ENCODE measurements at regions not wholly inside any gene's neighbourhood (a gene's known extent, or its start where the extent isn't known, plus 50 kb on each side); places are given as distances from the start of the nearest gene placed in this dataset.

GRCh38 chr12:80017261-80017870 lies 82.0 kb upstream of the OTOGL start:
- H3K9me3 ChIP-seq (ENCODE audit: insufficient read depth in 2 of 2, low read depth in 1 of 2, low read length in 1 of 2): 0 out of 4 replicates have a peak, but pooled peaks cover 0 to 1% of the 10 kb centered on the region in 2 experiments
- no peak overlapping the region for H2AK5ac ChIP-seq (ENCODE audit: low read depth, low read length)
- H3K79me2 ChIP-seq (ENCODE audit: control insufficient read depth in 1 of 2, insufficient read depth in 2 of 2, low read length in 2 of 2): no peaks in the 10 kb centered on the region
- H3K14ac ChIP-seq (ENCODE audit: insufficient read length): no peak overlapping the region
- H3K23me2 ChIP-seq (ENCODE audit: low read depth, low read length): no peaks in the 10 kb centered on the region
- H3K36me3 ChIP-seq (ENCODE audit: control insufficient read depth in 2 of 4, insufficient read depth in 4 of 4, low read length in 3 of 4): no peaks in the 10 kb centered on the region
- H3K56ac ChIP-seq (replicated peaks; ENCODE audit: insufficient read length, low read depth, low read length): no peak overlapping the region
- H4K20me1 ChIP-seq (replicated peaks in 1 of 2; ENCODE audit: control insufficient read depth in 1 of 2, insufficient read depth in 2 of 2, low read length in 2 of 2): no peaks in the 10 kb centered on the region
- WGBS, 2 experiments (ENCODE audit: extremely low coverage in 1 of 2, insufficient coverage in 1 of 2, insufficient read length in 1 of 2, insufficient replicate concordance in 2 of 2, low coverage in 1 of 2, low lambda C conversion rate in 2 of 2, missing lambda C conversion rate in 1 of 2): 95% methylated on average over 1 of the region's 1 CpG; no CpG with 5 or more reads in 1 of the 2 experiments
- peaks cover 0 to 4% (median 0%) of the 10 kb centered on the region in 4 experiments; a peak in 2 of 7 replicates for H3K4me1 ChIP-seq (replicated peaks in 1 of 4; ENCODE audit: control insufficient read depth in 3 of 4, insufficient read depth in 4 of 4, low read length in 3 of 4)
- no peak overlapping the region for H2BK20ac ChIP-seq (ENCODE audit: low read length)
- H3K23ac ChIP-seq (ENCODE audit: insufficient read length): no peak overlapping the region
- H3K4me2 ChIP-seq (ENCODE audit: insufficient read depth in 1 of 2, low read depth in 2 of 2, low read length in 2 of 2): no peak overlapping the region
- no peak overlapping the region for H3K4me3 ChIP-seq (ENCODE audit: extremely low read depth in 1 of 4, insufficient read depth in 2 of 4, low read depth in 3 of 4, low read length in 4 of 4)
- no peak overlapping the region for H2BK120ac ChIP-seq (replicated peaks; ENCODE audit: low read depth, low read length)
- no peak for FAIRE-seq
- CTCF ChIA-PET (ENCODE audit: partially characterized antibody): no interaction called here
- no peak for DNase-seq (ENCODE audit: low read depth in 1 of 2, low spot score in 2 of 2)
- no peak overlapping the region for H4K91ac ChIP-seq (replicated peaks; ENCODE audit: insufficient read length, low read length)
- H2AFZ ChIP-seq (ENCODE audit: low read length): 0 out of 2 replicates have a peak overlapping the region, but pooled peaks have one; percentile 24
- H3K27ac ChIP-seq (ENCODE audit: low read depth, low read length): no peak overlapping the region
- H4K5ac ChIP-seq (ENCODE audit: insufficient read length, low read depth, low read length): no peak overlapping the region
- POLR2A ChIA-PET (ENCODE audit: partially characterized antibody): no interaction called here
- H3K4ac ChIP-seq (replicated peaks; ENCODE audit: insufficient read length, low read depth, low read length): no peak overlapping the region
- no peak overlapping the region for H2BK15ac ChIP-seq (ENCODE audit: low read length)
- no peak overlapping the region for H4K8ac ChIP-seq (ENCODE audit: extremely low read depth, insufficient read depth, low read length)
- H2BK12ac ChIP-seq (ENCODE audit: low read depth, low read length): no peak overlapping the region
- no peaks in the 10 kb centered on the region for H3K27me3 ChIP-seq (replicated peaks in 1 of 4; ENCODE audit: control insufficient read depth in 3 of 4, extremely low read depth in 1 of 4, insufficient read depth in 3 of 4, low read length in 3 of 4)
- no peak overlapping the region for H2BK5ac ChIP-seq (ENCODE audit: low read depth, low read length)
- H3K9ac ChIP-seq (replicated peaks in 1 of 4; ENCODE audit: extremely low read depth in 1 of 4, low read depth in 3 of 4, low read length in 3 of 4): no peak overlapping the region
- no peak overlapping the region for H3K18ac ChIP-seq (ENCODE audit: extremely low read depth, low read length)
- TF ChIP-seq NANOG (IDR thresholded peaks at IDR 0.05; ENCODE audit: insufficient read depth, low read depth, low read length, poor library complexity, severe bottlenecking) (no peak), SRF (IDR thresholded peaks at IDR 0.05; ENCODE audit: low read depth, low read length) (no peak), CEBPB (IDR thresholded peaks at IDR 0.05; ENCODE audit: low read depth, low read length) (no peak), ASH2L (IDR thresholded peaks at IDR 0.05; ENCODE audit: low read length) (no peak), POU5F1 (IDR thresholded peaks at IDR 0.05; ENCODE audit: low read depth, low read length) (no peak), ATF2 (IDR thresholded peaks at IDR 0.05; ENCODE audit: low read length) (no peak), GABPA (IDR thresholded peaks at IDR 0.05; ENCODE audit: borderline replicate concordance, insufficient read depth, low read length) (no peak), MAFK (IDR thresholded peaks at IDR 0.05; ENCODE audit: low read depth, low read length) (no peak)
- no peaks in the 10 kb centered on the region for H3K79me1 ChIP-seq (ENCODE audit: low read depth, low read length)
